ENCODE measurements at regions not wholly inside any gene's neighbourhood (a gene's known extent, or its start where the extent isn't known, plus 50 kb on each side); places are given as distances from the start of the nearest gene placed in this dataset.

- Histone ChIP-seq H3K4me1 (peaks cover 13% of the 10 kb centered on the region), H3K27ac (no peak overlapping the region), H3K9me3 (no peaks in the 10 kb centered on the region), H3K4me2 (no peak overlapping the region), H3K4me3 (no peak overlapping the region)
- DNase-seq (ENCODE audit: low read depth in 1 of 2, low spot score in 1 of 2) (no peak), FAIRE-seq (no peak), ATAC-seq (no peak)
- 62% methylated on average over 1 of the region's 1 CpG for WGBS (ENCODE audit: missing lambda C conversion rate)
- POLR2A ChIA-PET: no interaction called here
- CTCF ChIA-PET: no interaction called here
- TF ChIP-seq HDAC2 (IDR thresholded peaks at IDR 0.05): no peak
- no peak for TF ChIP-seq EHF (CRISPR knock-in tag; IDR thresholded peaks at IDR 0.05)
- no peak for TF ChIP-seq BCL3 (IDR thresholded peaks at IDR 0.05)
These were observed 333.9 kb upstream of the TBC1D5 start for GRCh38 chr3:18076301-18076700.

DNA sequence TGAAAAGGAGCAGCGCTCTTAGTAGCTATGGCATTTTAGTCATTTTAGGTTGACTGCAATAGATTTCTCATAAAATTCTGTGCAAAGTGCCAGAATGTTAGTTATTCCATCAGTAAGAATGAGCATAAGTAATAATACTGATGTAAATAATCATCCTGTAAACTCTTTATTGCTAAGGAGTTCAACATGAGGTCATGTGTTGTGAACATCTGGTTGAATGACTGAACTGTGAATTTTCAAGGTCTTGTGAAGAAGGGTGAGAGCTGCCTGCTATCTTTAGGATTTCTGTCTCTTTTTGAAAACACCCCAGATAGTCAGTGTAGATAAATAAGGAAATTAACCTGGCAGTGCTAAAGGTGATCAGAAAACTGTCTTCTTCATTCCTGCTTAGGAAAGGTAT lies 333.4 kb upstream of the TBC1D5 start:
- Histone ChIP-seq H3K4me1 (peaks cover 13% of the 10 kb centered on the region), H3K4me3 (no peak overlapping the region), H3K27ac (no peak overlapping the region), H3K9me3 (no peaks in the 10 kb centered on the region), H3K4me2 (no peak overlapping the region)
- whole genome bisulfite sequencing (ENCODE audit: missing lambda C conversion rate): 81% methylated on average over 1 of the region's 1 CpG
- FAIRE-seq (no peak), DNase-seq (ENCODE audit: low read depth in 1 of 2, low spot score in 1 of 2) (no peak), ATAC-seq (no peak)
- TF ChIP-seq NFE2L2 (conservative IDR thresholded peaks at IDR 0.05; ENCODE audit: low read length) (no peak), RAD21 (conservative IDR thresholded peaks at IDR 0.05 in 1 of 2, IDR thresholded peaks at IDR 0.05 in 1 of 2) (no peak), CHD4 (IDR thresholded peaks at IDR 0.05; ENCODE audit: borderline replicate concordance) (no peak), CTCF (IDR thresholded peaks at IDR 0.05) (no peak), JUNB (IDR thresholded peaks at IDR 0.05) (no peak), HMGXB4 (CRISPR knock-in tag; IDR thresholded peaks at IDR 0.05; ENCODE audit: borderline replicate concordance) (no peak), BHLHE40 (IDR thresholded peaks at IDR 0.05; ENCODE audit: low read depth, low read length) (no peak), RARB (CRISPR knock-in tag; IDR thresholded peaks at IDR 0.05) (no peak), MAFK (IDR thresholded peaks at IDR 0.05; ENCODE audit: partially characterized antibody) (no peak), MAX (IDR thresholded peaks at IDR 0.05) (no peak), ZFP36 (IDR thresholded peaks at IDR 0.05; ENCODE audit: borderline replicate concordance, partially characterized antibody) (no peak), HOXB5 (CRISPR knock-in tag; IDR thresholded peaks at IDR 0.05) (no peak), EP300 (IDR thresholded peaks at IDR 0.05) (no peak), CBX8 (IDR thresholded peaks at IDR 0.05) (no peak), ZNF302 (CRISPR knock-in tag; IDR thresholded peaks at IDR 0.05) (no peak), TP53 (CRISPR knock-in tag; IDR thresholded peaks at IDR 0.05) (no peak), ZSCAN20 (CRISPR knock-in tag; IDR thresholded peaks at IDR 0.05) (no peak), E2F6 (IDR thresholded peaks at IDR 0.05; ENCODE audit: borderline replicate concordance, low read depth) (no peak)
- ChIA-PET CTCF (no interaction called here), POLR2A (no interaction called here)

GRCh38 chr3:18071833-18072232 lies 329.4 kb upstream of the TBC1D5 start:
- FAIRE-seq (no peak), DNase-seq (ENCODE audit: low read depth in 1 of 2, low spot score in 1 of 2) (no peak), ATAC-seq (no peak)
- no peak overlapping the region for H3K4me3 ChIP-seq
- no peak overlapping the region for H3K4me2 ChIP-seq
- POLR2A ChIA-PET: no interaction called here
- TF ChIP-seq JUN (IDR thresholded peaks at IDR 0.05) (no peak), HOXB13 (CRISPR knock-in tag; IDR thresholded peaks at IDR 0.05; ENCODE audit: low read depth) (no peak), RAD21 (conservative IDR thresholded peaks at IDR 0.05 in 1 of 2, IDR thresholded peaks at IDR 0.05 in 1 of 2) (no peak)
- TF ChIP-seq, protein P1, sequence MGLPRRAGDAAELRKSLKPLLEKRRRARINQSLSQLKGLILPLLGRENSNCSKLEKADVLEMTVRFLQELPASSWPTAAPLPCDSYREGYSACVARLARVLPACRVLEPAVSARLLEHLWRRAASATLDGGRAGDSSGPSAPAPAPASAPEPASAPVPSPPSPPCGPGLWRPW (IDR thresholded peaks at IDR 0.05): no peak
- no peak overlapping the region for H3K27ac ChIP-seq
- H3K4me1 ChIP-seq: peaks cover 8% of the 10 kb centered on the region; the same call in 1 of the 3 replicates
- no peaks in the 10 kb centered on the region for H3K9me3 ChIP-seq
- CTCF ChIA-PET: no interaction called here

Measured in A549 (cell line).